ENCODE measurements at regions not wholly inside any gene's neighbourhood (a gene's known extent, or its start where the extent isn't known, plus 50 kb on each side); places are given as distances from the start of the nearest gene placed in this dataset.
"Not testable (repeated sequence)": the region's sequence is repeated elsewhere in the genome, so short reads cannot be mapped to it uniquely, and the experiment has no call there.

DNA sequence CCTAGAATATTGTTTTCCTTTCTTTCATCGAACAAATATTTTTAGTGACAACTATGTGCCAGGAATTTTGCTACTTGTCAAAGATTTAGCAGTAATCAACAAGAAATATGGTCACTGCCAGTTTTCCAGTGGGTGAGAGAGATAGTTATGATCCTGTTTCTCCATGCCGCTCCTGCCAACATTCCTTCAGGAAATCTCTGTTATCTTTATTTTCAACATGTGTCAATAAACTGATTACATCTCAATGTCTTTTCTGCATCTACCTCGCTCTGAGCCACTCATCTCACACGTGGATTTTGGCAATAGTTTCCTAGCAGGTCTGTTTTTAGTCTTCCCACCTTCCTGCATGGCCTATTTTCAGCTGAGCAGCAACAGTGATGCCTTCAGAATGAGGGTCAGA lies 650.0 kb upstream of the STXBP6 start:
- FAIRE-seq, result no peak

DNA sequence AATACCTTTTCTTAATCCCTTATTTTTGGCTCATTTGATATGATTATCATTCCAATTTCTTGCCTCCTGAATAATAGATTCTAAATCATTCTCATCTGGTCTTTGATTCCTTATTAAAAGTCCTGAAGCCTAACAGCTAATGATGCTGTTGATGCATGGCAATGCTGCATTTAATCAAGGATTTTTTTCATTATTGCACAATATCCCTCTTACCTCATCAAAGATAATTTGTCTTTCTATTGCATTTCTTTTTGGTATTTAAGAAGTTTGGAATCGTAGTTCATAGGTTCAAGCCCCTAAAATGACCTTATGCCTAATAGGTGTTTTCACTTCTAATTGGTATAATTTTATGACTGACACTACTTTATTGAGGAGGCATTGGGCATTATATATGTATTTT lies 648.2 kb upstream of the STXBP6 start:
- FAIRE-seq, result no peak

DNA sequence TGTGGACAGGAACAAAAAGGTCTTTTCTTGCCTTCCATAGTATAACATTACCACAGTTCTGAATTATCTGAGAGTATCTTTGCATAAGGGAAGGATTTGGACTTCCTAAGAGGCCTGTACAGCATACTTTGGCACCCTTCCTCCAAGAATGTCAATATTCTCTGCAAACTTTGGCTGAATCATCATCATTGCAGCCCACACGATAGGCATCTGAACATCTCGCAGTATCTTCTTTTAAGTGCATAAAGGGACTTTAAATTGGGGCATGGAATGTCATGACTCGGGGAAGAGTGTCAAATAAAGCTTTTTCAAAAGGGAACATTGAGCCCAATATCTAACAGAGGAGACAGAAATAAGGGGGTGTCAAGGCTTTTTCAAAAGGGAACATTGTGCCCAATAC lies 646.2 kb upstream of the STXBP6 start:
- FAIRE-seq, result no peak

DNA sequence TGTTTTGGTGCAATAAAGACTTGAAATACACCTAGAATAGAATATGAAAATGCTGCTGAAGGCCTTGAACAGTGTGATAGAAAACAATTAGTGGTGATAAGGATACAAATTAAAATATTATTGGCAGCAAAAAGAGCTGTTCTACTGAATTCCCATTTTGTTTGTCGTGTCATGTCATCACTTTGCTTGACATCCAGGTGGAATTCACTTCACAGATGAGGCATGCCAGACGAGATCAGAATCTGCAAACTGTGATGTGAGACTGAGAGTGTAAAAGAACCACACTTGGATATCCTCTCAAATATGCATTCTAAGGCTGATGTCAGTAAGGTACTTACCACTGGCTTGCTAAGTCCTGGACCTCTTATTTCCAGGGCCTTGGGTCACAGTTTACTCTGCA lies 635.1 kb upstream of the STXBP6 start:
- FAIRE-seq, result no peak

DNA sequence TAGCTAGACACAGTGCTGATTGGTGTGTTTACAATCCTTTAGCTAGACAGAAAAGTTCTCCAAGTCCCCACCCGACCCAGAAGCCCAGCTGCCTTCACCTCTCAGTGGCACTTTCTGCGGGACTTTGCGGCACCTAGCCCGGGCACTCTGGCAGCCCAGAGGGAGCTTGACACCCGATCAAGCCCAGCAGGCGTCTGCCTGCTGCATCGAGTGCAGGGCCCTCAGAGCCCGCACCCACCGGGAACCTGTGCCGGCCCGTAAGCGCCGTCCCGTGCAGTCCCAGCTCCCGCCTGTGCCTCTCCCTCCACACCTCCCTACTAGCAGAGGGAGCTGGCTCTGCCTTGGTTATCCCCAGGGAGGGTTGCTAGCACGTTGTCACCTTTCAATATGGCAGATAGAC lies 631.0 kb upstream of the STXBP6 start:
- no peak for FAIRE-seq

DNA sequence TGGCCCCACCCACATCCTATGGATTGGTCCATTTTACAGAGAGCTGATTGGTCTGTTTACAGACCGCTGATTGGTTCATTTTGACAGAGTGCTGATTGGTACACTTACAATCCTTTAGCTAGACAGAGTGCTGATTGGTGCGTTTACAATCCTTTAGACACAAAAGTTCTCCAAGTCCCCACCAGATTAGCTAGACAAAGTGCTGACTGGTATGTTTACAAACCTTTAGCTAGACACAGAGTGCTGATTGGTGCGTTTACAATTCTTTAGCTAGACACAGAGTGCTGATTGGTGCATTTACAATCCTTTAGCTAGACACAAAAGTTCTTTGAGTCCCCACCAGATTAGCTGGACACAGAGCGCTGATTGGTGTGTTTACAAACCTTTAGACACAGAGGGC lies 630.6 kb upstream of the STXBP6 start:
- not testable (repeated sequence) for FAIRE-seq

DNA sequence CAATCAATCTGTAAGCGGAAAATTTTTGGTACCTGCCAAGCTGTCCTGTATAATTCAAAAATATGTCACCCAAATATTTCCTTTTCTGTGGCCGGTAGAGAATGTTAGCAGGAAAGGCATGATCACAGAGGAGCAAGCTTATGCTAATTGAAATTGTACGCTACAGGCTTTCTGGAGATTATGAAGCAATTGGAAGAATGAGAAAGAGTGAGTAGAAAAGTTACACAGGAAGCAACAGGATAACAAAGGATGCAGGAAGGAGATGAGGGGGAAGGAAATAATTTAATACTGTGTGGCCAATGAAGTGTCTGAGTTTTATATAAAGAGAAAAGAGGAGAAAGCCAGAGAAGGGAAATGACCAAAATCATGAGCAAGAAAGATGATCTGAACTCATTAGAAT lies 627.2 kb upstream of the STXBP6 start:
- FAIRE-seq, result no peak

DNA sequence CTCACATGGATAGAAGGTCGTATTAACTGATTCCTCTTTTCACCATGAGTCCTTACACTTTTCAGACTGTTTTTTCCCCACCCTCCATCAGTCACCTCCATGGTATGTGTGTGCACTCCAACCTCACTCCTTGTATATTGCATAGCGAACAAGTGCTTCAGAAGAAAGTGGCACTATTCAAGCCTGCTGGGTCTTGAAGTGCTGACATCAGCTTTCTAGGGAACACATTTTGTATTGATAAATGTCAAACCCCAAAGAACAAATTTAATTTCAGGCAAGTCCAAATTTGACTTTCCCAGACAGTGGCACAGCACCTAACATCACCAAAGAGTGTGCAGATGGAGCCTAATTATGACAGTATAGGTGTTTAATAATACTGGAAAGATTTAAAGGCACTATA lies 617.4 kb upstream of the STXBP6 start:
- FAIRE-seq, result no peak

DNA sequence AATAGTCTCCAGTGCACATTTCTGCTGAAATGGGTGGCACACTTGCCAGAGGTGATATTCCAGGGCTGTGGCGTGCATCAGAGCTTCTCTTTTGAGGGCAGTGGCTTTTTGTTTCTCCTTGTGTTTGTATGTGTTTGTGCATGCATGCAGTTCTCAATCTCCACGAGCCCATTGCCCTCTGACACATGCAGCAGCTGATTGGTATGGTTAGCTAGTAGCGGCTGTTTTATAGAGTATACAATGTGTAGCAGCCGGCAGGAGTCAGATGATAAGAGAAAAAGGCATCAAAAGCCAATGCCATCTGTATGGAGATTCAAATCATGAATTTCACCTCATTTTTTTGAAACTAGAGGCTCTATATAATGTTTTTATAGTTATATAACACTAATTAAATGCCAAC lies 616.9 kb upstream of the STXBP6 start:
- no peak for FAIRE-seq

DNA sequence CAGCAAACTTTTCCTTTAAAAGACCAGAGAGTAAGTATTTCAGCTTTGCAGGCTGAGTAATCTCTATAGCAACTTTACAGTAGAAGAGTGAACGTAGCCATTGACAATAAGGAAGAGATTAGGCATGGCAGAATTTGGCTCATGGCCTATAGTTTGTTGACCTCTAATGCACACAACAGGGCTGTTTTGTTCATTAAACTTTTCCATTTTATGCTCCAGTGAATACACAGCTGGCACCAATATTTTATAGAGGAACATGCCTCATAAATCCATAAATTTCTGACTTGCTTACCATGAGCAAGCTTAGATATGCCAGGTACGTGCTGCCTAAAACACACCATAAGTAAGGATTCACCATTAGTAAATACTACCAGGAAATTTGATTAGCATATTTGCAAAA lies 609.0 kb upstream of the STXBP6 start:
- FAIRE-seq, result no peak

DNA sequence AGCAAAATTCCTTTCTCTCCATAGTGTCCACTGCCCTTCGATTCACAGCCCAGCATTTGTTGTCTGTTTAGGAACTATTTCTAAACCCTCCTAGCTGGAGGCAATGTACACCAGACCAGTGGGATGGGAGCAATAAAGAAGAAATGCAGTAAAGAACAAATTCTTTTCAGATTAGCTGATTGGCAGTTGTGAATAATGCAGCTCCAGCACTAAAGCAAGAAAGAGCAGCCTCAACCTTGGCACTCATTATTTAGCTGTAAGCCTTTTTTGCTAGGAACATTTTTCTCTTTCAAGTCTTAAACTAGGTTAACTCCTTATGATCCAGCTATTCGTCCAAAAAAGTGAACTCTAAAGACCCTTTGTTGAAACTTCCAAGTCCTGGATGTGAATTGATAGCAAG lies 580.5 kb upstream of the STXBP6 start:
- no peak for FAIRE-seq

DNA sequence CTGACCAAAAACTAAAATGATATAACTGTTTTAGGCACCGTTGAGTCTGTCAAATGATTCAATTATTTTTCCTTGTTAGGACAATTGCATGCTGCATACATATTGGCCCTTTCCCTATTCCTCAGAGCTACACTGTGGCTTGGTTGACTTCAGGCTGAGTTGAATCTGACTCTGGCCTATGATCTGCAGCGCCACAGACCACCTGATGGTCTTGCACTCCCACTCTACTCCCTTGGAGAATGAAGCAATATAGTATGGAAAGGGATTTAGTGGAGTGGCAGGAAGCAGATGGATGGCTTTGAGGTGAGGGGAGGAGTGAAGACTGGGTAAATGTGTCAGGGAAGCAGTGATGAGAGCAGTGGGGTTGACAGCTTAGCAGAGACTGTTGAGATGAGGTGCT lies 579.0 kb upstream of the STXBP6 start:
- FAIRE-seq, result no peak

DNA sequence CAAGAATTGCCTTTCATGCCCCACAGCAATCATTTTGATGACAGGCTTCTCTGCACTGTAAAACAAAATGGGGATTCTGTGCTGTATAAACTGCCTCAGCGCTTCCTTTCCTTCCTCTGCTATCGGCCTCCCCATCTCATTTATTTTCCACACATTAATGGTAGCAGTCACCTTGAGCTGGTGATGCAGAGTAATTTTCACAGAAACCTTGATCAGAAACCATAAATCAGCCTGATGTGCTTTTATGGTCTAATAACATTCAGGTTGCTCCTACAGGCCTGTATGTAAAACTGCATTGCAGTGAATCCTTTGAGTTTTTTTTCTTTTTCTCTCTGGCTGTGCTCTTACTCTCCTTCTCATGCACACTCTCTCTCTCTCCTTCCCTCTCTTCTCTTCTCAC lies 578.4 kb upstream of the STXBP6 start:
- FAIRE-seq, result no peak

DNA sequence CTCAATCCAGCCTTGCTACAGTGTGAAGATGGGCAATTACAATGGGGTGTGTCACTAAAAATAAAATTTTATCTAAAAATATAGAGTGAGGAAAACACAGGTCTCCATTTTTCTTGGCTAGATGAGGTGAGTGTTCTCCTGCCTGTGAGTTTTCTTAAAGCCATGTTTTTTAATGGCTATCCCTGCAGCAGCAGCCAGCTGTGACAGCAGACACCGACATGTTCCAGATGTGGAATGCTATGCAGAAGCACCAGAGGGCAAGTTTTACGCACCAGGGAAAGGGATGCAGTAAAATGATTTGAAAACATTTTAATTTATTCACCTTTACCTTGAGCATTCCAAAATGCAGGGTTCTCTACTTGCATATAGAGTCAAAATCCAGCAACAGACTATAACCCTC lies 577.0 kb upstream of the STXBP6 start:
- no peak for FAIRE-seq

DNA sequence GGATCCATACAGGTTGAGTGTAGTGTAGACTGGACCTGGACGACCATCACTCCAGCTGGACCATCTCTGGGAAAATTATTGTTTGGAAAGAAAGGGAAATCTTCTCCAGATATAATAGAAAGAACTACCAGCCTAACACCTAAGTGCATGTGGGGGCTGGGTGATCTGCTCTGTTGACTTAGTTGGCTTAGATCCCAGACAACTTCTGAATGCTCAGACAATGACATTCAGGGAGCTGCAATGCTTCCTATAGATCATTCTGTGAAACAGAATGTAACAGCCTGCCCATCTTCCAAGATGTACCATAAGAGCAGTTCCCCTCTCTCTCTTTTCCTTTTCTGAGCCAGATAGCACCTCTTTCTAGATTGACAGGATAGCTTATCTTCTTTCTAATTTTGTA lies 572.8 kb upstream of the STXBP6 start:
- FAIRE-seq, result no peak

DNA sequence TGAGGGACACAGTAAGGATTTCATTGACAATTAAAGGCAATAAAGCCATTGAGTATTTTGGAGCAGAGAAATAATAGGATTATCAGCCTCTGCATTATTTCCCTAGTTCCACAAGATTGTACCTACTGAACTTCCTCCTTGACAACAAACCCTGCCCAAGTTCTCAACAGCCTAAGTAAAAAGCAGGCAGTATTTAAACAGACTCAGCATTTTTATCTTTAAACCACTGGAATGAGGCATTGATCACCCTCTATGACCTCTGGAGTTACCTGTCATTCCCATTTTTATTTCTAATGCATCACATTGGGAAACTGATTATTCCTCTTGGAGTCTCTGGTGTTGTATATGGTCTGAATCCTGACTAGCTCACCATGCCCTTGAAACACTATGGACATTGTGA lies 570.6 kb upstream of the STXBP6 start:
- no peak for FAIRE-seq

DNA sequence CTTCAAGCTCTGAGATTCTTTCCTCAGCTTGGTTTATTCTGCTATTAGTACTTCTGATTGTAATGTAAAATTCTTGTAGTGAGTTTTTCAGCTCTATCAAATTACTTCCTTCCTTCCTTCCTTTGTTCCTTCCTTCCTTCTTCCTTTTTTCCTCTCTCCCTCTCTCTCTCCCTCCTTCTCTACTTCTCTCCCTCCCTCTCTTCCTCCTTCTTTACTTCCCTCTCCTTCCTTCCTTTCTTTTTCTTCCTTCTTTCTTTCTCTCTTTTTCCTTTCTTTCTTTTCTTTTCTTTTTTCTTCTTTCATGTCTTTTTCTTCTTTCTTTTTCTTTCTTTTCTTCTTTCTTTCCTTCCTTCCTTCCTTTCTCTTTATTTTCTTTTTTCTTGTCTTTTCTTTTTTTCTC lies 565.2 kb upstream of the STXBP6 start:
- no peak for FAIRE-seq

DNA sequence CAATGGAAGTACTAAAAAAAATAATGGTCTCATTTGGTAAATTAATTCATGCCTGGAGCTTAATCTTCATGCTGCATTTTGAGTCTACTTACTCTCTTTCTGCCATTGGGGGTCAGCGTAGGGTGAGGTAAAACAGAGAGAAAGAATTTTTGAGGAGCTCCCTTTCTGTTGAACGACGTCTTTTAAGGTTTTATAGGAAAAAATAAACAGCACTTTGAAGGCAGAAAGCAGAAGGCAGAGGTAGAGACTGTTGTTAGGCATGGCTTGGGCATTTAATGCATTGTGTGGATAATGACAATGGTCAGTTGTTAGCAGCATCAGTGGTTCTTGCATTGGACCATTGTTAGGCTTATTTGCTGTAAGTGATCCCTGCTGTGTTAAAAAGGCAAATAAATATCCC lies 557.2 kb upstream of the STXBP6 start:
- FAIRE-seq, result no peak

DNA sequence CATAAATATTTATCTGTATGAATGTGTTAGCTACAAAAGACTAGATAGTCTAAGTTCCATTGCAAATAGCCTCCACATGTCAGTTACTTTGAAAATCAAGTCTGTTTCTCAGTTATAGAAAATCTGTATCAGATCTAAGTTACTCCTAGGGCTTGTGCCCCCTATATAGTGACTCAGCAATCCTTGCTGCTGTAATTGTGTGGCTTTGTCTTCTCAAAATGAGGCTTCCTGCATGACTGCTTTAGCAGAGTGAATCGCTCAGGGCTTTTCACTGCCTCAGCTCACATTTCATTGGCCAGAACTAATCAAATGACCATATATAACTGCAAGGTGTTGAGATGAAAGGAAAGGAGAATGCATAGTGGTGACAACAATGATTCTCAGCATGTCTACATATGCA lies 552.2 kb upstream of the STXBP6 start:
- no peak for FAIRE-seq

DNA sequence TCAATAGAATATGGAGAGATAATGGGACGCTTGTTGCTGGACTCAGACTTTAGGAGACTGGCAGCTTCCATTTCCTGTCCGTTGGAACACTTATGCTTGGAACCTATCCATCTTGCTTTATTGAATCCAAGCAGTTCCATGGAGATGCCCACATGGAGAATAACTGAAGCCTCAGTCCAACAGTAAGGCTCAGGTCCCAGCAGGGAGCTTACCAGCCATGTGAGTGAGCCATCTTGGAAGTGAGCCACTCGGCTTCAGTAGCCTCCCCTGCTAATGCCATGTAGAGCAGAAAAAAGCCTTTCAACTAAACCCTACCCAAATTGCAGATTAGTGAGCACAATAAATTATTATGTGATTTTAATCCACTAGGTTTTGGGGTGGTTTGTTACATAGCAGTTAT lies 538.8 kb upstream of the STXBP6 start:
- no peak for FAIRE-seq

DNA sequence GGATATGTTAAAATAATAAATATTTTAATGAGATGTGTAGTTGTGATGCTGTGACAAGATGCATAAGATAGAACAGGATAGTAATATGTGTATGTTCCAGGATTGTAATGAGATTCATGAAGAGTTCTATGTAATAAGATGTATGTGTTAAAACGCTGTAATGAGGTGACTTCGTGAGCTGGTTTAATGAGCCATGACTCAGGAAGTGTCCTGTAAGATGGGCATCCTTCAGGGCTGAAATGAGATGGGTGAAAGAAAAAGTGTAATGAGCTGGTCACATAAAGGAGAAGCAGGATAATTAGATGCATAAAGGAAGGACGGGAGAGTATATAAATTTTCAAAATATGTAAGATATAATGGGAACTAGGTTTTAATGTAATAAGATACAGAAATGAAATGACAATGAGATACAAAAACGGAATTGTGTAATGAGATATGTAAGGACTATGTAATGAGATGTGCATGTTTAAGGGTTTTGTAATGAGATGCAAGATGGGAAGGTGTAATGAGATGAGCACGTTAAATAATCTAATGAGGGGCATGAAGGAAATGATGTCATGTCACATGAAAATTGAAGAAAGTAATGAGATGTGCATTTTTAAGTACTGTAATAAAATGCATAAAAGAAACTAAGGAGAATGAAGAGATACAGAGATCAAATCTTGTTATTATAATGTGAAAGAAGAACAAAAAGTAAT lies 524.8 kb upstream of the STXBP6 start:
- FAIRE-seq, result no peak

DNA sequence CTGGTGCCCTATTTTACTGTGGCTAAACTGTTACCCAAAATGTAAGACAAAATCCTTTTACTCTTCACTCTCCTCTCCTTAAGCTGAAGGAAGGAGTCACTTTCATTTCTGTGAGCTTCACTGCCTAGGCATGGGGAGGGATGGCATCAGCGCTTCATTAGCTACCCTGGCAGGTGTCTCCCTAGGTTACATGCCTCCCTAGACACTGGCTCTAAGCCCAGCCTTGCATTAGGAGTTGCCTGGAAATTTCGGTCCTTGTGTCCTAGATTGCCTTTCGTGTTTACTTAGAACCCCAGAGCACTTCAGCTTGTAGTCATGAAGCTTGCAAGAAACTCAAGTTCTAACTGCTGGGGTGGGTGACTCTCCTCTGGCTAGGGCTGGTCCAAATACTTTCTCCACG lies 520.5 kb upstream of the STXBP6 start:
- no peak for FAIRE-seq

DNA sequence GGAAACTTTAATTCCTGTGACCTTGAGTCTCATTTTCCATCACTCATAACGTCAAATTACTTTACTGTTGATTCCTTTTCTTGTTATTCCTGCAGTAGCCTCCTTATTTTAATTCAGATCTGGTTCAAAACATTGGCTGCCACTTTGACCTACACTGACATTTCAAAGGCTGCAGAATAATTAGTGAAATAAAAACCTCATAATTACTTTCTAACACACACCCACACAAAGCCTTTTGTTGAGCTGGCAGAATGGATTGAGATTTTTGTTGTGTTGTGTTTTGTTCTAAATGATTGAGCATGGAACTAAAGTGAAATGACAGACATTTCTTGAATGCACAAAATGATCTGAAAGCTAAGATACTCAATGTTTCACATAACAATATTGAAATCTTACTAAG lies 507.5 kb upstream of the STXBP6 start:
- FAIRE-seq, result no peak

DNA sequence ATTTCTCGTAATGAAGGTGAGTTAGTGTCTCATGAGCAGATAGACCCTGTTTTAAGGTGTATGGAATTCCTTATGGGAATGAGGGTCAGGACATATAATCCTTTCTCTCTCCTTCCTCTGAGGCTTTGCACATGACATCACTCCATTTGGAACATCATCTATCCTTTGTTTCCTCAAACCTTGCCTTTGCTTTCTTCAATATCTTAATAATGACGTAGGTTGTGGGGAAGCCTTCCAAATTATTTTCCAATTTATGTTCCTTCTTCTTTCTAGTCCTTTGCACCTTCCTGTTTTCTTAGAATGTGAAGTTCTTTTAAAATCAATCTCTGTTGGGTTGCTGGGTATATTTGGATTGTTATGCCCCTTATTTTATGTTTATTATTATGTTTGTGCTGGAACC lies 502.9 kb upstream of the STXBP6 start:
- no peak for FAIRE-seq

DNA sequence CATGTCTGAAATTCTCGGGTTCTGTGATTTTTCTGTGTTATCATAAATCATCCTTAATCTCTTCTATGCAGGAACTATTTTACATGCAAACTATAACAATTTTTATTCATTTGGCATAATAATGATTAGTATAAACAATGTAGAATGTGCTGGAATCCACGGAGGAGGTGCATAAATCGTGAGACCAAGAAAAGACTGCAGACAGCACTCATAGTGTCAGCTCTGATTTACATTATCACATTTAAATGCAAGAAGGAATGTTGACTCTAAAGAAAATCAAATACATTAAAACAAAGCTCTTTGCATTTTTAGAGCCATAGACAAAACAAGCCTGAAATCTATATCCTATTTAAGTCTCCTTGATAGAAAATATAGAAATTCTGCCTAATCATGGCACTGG lies 501.7 kb upstream of the STXBP6 start:
- FAIRE-seq, result no peak

DNA sequence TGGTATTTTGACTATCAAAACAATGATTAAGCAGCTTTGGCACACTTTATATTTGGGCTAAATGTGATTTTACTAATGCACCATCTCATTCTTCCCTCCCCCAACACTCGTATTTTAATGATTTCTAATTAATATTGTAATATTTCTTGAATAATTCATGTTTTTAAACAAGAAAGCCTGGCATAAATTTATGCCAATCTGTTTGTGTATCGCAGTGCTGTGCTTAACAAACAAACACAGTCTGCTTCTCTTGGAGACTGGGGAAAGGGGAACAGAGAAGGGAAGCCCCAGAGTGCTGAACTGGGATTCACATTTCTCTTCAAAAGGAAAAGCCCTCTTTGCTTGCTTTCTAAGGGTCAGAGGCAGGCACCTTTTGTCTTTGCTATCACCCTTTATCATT lies 496.9 kb upstream of the STXBP6 start:
- FAIRE-seq, result no peak

Data from colon (tissue), 2 donors.